SHP77 treated with DMSO at 0.1 percent for 48 hours (cell line): ENCODE measurements at regions not wholly inside any gene's neighbourhood (a gene's known extent, or its start where the extent isn't known, plus 50 kb on each side); places are given as distances from the start of the nearest gene placed in this dataset.
"Not testable (repeated sequence)": the region's sequence is repeated elsewhere in the genome, so short reads cannot be mapped to it uniquely, and the experiment has no call there.

Experiments
- DNase-seq: peaks from one replicate; lab custom pipeline; 2025; lab: John Stamatoyannopoulos, UW

DNA sequence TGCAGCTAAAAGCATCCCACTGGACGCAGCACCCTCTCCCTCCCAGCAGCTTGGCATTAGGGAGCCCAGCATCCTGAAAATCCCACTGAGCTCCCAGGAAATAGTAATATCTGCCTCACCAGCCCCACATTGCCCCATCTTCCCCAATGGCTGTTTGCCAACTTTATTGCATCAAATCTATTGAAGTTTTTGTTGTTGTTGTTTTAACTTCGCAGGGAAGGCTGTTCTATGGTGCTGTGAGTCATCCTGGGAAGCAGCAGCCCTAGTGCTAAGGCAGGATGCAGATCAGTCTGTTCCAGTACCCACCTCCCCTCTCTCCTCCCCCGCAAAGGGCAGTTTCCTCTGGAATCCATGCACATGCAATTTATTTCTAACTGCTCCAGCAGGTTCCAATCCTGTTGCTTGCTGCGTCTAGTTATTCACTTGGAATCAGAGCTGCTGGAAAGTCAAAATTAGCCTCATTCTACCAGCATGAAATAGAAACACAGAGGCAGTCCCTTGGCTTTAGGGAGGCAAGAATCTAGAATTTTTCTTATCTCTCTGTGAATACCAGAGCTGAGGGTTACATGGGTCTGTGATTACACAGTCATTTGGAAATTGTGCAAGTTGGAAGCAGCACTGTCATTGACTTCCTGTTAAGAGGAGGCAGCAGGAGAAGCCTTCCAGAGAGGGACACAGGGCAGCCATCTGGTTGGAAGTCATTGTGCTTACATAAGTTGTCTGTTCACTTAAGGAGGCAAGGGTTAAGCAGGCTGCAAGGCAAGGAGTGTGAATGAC, 115.9 kb upstream of the CACUL1 start:
- no peak for DNase-seq

DNA sequence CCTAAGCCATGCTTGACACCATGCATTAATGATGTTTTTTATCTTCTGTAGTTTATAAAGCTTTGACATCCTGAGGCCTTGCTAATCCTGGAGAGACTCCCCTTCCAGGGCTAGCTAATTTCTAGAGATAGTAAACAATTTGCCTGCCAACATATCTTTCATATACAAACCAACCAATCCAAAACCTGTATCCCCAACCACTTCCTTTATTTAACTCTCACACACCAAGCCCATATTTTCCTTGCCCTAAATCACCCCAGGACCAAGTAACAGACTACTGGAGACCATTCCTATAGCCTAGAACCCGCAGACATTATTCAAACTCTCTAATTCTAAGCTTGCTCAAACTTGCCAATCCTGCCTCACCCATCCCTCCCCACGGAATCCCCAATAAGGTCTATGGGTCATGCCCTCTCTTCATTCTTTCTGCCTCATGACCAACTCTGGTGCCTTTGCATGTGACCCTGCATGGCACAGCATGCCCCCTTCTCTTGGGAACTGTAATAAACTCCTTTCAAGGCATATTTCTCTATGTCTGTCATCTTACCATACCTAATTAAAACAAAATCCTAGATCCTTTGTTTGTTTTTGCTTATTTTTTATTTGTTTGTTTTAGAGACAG, 116.6 kb upstream of the CACUL1 start:
- DNase-seq: no peak

DNA sequence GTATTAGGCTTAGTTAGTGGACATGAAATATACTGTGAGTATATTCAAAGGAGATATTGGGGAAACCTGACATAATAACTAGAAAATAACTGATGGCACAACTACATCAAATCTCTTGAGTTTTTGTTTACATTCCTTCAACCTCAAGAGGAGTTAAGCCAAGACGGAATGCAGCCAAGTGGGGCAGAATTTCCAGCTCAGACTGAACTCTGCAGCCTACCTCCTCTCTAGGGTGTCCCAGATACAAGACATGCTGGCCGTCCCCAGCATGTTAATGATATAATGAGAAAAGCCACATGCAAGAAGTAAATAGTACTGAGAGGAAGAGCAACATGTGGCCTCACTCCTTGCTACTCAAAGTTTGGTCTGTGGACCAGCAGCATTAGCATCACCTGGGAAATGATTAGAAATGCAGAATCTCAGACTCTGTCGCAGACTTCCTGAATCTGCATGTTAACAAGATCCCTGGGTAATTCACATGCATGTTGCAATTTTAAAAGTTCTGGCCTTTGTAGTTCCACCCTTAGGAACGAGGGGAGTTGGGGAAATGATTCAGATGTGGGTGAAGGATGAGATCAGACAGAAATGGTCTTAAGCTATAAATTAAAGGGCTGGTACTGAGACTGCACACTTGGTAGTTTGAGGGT, 118.4 kb upstream of the CACUL1 start:
- DNase-seq: no peak

DNA sequence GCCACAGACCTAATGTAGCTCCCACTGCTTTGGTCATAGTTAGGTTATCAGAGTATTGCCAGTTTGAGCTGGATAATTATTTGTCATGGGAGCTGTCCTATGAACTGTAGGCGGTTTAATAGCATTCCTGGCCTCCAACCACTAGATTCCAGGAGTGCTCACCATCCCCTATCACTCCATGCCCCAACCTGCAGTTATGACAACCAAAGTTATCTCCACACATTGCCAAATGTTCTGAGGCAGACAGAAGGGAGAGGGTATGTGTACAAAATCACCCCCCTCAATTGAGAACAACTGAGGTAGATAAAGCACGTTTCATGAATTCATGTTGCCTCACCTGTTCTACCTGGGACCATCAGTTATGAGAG, 119.0 kb upstream of the CACUL1 start:
- no peak for DNase-seq

DNA sequence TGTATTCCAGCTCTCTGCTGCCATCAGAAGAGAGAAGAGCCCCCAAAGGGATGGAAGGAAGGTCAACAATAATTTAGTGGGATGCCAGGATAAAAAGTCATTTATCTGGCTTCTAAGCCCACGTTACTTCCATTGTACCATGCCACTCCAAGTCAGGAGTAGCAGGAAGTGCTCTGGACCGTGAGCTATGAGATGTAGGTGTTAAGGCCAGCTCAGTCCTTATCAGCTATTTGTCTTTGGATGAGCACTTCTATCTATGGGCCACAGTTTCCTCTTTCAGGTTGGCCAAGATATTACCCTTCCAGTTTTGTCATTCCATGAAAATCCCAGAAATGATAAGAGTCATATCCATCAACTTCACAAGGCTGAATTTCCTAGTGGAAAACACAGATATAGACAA, 119.4 kb upstream of the CACUL1 start:
- no peak for DNase-seq

DNA sequence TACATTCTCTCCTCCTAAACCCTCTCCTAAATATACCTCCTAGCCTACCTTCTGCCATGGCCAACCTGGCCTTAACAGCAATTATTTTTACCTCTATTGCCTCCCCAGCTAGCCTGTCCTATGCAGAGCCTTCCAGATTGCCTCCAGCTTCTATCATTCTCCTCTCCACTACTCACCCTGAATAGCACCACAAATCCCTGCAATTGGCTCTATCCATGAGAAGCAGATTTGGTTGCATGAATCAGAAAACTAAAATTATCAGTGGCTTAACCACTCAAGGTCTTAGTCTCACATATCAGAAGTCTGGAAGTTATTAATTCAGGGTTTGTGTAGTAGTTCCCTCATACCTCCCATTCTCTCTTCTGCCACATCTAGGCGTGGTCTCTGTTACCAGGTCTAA, 120.3 kb upstream of the CACUL1 start:
- DNase-seq: no peak

DNA sequence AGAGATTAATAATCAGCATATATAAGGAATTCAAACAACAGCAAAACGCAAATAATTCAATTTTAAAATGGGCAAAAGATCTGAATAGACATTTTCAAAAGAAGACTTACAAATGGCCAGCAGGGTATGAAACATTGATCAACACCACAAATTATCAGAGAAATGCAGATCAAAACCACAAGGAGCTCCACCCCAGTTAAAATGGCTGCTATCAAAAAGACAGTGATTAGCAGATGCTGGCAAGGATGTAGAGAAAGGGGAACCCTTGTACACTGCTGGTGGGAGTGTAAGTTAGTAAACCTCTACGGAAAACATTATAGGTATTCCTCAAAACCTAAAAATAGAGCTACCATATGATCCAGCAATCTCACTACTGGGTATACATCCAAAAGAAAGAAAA, 128.0 kb upstream of the CACUL1 start:
- DNase-seq: no peak

DNA sequence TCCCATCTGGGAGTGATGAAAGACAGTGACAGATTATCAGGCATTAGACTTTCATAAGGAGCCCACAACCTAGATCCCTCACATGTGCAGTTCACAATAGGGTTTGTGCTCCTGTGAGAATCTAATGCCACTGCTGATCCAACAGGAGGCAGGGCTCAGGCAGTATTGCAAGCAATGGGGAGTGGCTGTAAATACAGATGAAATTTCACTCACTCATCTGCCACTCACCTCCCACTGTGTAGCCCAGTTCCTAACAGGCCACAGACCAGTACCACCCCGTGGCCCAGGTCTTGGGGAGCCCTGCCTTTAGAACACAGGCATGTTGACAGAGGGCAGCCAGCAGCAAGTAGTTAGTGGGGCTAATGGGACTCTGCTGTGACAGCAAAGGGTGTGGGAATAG, 137.3 kb upstream of the NANOS1 start:
- no peak for DNase-seq

DNA sequence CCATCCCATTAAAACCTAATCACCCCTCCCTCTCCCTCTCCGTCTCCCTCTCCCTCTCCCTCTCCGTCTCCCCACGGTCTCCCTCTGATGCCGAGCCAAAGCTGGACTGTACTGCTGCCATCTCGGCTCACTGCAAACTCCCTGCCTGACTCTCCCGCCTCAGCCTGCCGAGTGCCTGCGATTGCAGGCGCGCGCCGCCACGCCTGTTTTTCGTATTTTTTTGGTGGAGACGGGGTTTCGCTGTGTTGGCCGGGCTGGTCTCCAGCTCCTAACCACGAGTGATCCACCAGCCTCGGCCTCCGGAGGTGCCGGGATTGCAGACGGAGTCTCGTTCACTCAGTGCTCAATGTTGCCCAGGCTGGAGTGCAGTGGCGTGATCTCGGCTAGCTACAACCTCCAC, 134.6 kb upstream of the NANOS1 start:
- DNase-seq: not testable (repeated sequence)

DNA sequence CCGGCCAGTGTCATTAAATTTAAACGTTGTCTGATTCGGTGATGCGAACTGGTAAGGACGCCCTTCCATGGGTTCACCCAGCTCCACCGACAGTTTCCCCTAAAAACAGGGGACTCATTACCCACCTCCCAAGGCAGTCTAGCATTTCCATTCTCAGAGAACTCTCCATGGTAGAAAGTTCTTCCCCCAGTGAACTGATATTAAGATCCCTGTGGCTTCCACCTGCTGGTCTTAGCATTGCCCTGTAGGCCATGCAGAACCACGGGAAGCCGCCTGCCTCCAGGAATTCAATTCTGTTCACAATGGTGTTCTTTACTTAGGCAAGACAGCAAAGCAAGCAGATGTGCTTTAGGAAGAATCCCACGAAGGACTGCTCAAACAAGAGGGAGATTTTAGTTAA, 128.9 kb upstream of the NANOS1 start:
- no peak for DNase-seq

DNA sequence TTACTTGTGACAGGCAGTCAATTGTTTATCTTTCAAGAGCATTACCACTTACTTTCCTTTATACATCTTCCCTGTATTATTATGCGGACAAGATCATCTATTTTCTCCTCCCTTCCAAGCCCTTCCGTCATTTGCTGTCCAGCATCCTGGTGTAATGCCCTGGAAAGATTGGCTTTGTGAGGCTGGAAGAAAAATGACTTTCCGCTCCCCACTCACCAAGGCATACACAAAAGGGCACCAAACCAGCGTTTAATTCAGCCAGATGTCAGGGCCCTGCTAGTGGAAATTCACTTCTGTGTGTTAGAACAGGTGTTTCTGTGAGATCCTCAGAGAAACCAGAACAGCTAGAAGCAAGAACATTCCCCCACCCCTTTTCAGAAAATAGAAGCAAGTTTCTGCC, 128.1 kb upstream of the NANOS1 start:
- DNase-seq: no peak

DNA sequence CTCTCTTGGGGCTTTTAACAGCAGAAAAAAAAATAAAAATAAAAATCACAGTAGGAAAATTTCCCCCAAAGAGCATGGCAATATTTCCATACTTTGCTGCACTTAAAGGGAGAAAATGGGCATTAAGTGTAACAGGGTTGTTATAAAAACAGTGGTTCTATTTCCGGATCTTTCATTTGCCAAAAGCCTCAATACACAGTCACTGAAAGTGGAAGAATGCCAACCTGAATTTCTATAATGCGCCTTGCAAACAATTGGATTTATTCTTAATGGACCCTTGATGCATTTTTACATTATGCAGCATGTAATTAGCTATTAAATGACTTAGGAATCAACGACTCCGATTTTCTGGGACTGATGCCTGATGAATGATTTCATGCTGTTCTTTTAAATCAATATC, 127.6 kb upstream of the NANOS1 start:
- no peak for DNase-seq

DNA sequence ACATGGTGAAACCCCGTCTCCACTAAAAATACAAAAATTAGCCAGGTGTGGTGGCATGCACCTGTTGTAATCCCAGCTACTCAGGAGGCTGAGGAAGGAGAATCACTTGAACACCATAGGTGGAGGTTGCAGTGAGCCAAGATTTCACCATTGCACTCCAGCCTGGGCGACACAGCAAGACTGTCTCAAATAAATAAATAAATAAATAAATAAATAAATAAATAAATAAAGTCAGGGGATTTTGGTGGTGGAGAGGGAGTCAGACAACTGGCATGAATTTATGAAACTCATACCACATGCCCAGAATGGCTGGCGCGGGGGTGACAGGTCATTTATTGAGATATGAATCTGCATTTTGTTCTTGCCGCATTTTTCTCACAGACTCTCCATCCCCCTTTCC, 126.9 kb upstream of the NANOS1 start:
- not testable (repeated sequence) for DNase-seq

DNA sequence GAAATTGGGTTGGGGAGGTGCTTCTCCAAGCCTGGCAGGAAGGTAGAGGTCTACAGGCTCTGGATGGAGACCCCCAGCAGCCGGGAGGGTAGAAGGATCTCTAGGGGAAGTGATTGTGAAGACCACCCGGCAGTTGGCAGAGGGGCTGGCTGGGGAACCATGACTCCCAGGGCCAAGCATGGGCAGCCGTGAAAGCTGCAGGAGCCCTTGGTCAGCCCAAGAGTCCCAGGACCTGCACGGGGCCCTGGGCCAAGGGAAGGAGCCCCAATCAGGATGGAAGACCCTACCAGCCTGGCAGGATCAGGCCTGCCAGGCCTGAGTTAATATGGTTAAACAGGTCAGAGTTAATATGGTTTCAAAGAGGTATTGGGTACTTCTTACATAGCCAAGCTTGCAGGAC, 126.3 kb upstream of the NANOS1 start:
- DNase-seq: no peak

DNA sequence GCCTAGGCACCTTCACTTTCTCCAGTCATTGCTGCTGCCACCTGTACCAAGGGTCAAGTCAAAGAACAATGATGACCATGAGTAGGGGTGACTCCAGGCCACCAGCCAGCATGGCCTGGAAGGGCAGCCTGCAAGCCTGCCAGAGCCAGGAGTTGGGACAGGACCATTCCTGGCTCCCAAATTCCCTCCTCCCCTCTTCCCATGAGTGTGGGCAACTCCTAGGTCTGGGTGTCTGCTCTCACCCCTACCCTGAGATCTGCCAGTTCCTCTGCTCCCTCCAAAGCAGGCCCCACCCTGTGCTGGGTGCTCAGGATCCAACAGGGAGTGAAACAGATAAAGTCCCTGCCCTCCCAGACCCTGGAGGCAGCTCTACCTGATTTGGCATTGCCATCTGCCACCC, 125.8 kb upstream of the NANOS1 start:
- DNase-seq: no peak

DNA sequence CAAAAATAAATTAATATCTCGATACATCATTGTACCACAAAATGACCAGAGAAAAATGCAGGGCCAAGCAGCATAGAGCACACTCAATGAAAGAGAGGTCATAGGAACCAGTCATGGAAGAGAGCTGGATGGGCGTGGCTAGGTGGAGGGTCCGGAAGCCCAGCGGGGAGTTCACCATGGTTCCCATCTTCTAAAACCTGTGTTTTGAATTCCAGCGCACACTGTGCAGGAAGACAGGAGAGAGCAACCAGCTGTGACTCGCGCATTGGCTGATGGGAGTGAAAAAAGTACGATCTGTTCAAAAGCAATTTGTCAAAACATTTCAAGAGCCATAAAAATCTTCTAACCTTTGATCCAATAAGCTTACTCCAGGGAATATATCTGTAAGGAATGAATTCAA, 125.2 kb upstream of the NANOS1 start:
- no peak for DNase-seq

DNA sequence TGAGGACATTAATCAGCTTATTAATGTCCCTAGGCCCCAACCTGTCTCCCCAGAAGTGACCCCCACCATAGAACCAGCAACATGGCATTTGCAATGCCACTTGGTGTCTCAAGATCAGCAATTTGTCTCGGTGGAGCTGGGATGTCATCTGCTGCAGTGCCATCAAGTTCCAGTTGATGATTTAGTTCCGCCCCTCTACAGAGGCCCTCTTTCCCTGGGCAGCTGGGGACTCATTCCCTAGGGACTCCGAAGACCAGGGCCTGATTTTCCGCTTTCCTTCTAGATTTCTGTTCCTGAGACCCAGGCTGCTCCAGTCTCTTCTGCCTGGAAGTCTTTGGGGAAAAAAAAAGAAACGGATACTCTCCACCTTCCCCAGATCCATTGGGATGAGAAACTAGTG, 122.5 kb upstream of the NANOS1 start:
- DNase-seq: no peak

DNA sequence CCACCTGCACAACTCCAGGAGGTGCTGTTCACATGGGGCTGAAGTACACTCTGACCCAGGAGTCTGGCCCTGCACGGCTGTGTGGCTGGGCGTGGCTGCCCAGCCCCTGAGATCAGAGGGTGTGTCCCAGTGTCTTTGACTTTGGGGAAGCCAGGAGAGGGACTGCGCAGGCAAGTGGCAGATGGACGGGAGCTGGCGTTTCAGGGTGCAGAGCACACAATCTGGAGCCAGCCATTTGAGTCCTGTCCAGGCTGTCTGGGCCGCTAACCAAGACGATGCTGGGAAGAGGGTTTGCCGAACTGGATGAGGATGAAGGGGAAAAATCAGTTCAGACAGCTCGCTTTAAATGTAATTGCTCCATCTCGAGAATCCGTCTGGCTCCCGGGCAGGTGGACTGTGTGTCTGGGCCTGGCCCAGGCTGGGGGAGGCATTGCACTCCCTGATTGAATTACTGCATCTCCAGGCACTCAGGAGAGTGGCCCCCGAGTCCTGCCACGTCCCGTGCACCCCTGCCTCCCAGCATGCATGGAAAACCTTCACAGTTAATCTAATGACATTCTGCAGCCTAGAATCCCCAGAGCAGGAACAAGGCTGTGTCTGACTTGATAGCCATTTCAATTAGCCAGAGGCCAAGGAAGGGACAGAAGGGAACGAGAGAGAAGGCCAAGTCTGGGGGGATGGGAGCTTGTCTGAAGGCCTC, 120.8 kb upstream of the NANOS1 start:
- no peak for DNase-seq

DNA sequence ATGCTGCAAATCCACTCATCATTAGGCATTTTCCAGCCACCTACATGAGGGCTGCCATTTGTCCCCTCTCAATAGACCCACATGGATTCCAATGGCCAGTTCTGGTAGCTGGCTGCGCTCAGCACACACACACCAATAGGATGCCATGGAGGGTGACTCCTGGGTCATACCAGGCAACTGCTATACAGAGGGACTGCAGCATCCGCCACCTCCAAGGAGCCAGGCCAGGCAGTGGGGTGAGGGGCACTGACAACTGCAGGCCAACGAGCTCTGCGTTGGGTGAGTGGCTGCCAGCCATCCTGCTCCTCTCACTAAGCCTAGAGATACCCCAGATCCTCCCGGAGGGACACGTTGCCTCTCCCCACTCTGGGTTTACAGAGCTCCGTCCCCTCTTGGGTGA, 118.8 kb upstream of the NANOS1 start:
- DNase-seq: no peak

DNA sequence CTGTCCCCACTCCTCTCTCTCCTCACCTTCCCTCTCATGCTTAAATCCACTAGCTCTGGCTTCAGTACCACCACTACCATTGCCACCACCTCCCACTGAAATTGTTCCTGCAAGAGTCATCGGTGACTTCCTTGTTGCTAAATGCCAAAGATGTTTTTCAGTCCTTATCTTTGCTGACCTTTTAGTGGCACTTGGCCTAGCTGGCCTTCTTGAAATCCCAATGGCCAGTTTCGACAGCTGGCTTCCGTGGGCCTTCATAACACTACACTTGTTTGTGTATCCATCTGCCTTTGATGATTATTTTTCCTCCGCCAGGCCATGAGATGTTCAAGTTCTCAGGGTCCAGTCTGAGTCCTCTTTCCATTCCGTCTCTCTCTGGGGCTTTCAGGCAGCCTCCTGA, 118.2 kb upstream of the NANOS1 start:
- no peak for DNase-seq

DNA sequence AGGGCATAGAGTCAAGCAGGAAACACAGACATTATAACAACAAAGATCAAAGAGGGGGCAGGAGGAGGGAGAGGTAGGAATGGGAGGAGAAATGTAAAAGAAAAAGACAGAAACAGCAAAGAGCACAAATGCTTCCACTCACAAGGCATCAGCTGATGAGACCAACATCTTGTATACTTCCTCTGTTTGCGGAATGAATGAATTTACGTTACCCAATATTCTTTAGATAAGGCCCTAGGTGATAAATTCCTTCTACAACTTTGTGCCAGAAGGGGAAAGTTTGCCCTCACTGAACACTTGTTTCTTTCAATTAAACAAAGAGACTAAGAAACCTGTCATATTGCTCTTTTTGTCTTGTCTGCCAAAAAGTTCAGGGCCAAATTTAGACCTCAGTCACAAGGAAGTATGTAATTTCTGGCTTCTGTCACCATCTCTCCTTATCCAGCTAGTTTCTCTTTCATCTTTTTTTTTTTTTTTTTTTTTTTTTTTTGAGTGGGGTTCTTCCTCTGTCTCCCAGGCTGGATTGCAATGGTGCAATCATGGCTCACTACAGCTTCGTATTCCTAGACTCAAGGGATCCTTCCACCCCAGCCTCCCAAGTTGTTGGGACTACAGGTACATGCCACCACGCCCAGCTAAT, 116.4 kb upstream of the NANOS1 start:
- no peak for DNase-seq

DNA sequence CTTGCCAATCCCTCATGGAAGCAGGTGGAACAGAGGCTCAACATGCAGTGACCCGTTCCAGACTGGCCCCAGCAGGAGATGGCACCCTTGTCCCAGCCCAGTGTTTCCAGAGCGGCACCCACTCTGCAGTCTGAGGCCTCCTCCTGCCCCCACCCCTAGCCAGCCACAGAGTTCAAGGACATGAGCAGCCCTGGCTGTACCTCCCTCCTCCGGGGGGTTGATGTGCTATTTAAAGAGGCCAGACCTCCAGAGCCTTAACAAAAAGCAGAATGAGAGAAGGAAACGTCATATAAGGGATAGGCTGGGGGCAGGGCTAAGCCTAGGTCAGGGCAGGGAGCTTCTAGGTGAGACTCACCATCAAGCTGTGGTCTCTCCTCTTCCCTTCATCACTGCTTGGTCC, 115.7 kb upstream of the NANOS1 start:
- no peak for DNase-seq

DNA sequence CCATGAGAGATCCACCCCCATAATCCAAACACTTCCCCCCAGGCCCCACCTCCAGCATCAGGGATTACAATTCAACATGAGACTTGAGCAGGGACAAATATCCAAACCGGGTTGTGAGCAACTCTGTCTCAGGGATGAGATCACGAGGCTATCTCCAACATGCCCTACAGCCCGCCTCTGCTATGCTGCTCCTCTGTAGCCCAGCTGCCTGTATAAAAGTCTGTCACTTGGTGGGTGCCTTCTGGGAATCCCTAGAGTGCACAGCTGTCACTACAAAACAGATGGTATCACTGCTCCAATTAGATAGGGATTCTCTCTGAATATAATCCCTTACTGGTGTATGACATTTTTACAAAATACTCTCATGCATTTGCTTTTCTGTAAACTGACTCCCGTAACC, 114.9 kb upstream of the NANOS1 start:
- no peak for DNase-seq
